ENCODE measurements at regions not wholly inside any gene's neighbourhood (a gene's known extent, or its start where the extent isn't known, plus 50 kb on each side); places are given as distances from the start of the nearest gene placed in this dataset.

DNA sequence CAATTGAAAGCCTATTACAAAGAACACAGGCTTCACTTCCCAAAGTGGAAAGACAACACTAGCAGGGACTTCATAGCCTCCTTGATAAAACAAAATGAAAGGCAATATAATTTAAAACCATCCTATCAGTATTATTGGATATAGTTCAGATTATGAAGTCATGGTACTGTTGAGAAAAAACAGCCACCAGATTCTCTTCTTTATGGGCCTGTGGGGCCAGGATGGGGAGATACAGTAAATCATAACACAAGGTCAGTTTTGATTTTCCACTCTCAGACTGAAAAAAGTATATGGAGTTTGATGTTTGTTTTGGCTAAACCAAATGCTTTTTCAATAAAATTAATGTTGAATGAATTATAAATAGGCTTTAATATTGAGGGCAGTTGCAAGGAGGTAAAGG, 129.1 kb downstream of the BCL2L11 start:
- Histone ChIP-seq H3K36me3 (ENCODE audit: insufficient read depth, low read length) (no peaks in the 10 kb centered on the region), H3K4me1 (ENCODE audit: insufficient read depth, low read length) (no peaks in the 10 kb centered on the region), H3K9me3 (ENCODE audit: control insufficient read depth in 1 of 2, insufficient read depth in 1 of 2, low read length in 2 of 2) (peaks cover 0 to 3% of the 10 kb centered on the region in 2 experiments), H3K27me3 (ENCODE audit: control insufficient read depth in 1 of 2, insufficient read depth in 2 of 2, low read length in 2 of 2) (no peaks in the 10 kb centered on the region), H3K4me3 (ENCODE audit: low read length) (no peak overlapping the region), H3K27ac (ENCODE audit: low read depth in 1 of 2, low read length in 2 of 2) (no peak overlapping the region)
- ATAC-seq (ENCODE audit: poor library complexity) = no peak
- Mint-ChIP-seq H3K27me3 (no peaks in the 10 kb centered on the region), H3K9me3 (peaks cover 11% of the 10 kb centered on the region), H3K4me1 (ENCODE audit: low read depth) (no peaks in the 10 kb centered on the region), H3K36me3 (ENCODE audit: low read depth) (no peaks in the 10 kb centered on the region), H3K27ac (no peak overlapping the region), H3K4me3 (no peak overlapping the region)
- TF ChIP-seq, protein P1, sequence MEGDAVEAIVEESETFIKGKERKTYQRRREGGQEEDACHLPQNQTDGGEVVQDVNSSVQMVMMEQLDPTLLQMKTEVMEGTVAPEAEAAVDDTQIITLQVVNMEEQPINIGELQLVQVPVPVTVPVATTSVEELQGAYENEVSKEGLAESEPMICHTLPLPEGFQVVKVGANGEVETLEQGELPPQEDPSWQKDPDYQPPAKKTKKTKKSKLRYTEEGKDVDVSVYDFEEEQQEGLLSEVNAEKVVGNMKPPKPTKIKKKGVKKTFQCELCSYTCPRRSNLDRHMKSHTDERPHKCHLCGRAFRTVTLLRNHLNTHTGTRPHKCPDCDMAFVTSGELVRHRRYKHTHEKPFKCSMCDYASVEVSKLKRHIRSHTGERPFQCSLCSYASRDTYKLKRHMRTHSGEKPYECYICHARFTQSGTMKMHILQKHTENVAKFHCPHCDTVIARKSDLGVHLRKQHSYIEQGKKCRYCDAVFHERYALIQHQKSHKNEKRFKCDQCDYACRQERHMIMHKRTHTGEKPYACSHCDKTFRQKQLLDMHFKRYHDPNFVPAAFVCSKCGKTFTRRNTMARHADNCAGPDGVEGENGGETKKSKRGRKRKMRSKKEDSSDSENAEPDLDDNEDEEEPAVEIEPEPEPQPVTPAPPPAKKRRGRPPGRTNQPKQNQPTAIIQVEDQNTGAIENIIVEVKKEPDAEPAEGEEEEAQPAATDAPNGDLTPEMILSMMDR (IDR thresholded peaks at IDR 0.05) = no peak
- DNase-seq = no peak
- ChIA-PET POLR2A (no interaction called here), CTCF (no interaction called here)
- intact Hi-C loops (cut with DNase I, micrococcal nuclease) = no loop called here

DNA sequence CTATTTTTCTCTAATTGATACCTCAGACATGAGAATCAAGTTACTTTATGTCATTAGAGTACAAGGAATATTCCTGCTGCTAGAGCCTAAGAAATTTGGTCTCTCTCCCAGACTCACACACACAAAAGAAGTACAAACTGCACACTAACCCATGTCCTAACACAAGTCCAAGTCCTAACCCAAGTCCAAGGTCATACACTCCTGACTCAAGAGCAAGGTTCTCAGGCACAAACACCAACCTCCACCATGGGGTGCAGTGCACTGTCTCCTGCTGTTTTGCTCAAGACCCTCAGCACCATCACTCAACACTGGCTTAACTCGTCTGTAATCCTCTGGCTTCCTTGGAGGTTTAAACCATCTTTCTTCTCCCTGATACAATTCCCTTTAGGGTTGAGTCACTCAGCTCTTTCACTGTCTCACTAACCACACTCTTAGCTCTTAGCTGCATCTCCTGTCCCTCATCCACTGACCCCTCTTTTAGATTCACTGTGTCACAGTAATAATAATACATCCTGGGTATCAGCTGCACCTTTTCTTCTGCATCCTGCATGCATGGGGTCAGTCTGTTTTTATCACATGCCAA, 129.8 kb downstream of the BCL2L11 start:
- ChIA-PET POLR2A (no interaction called here), CTCF (no interaction called here)
- ATAC-seq (ENCODE audit: poor library complexity) (no peak), DNase-seq (no peak)
- H3K27me3 Mint-ChIP-seq = no peaks in the 10 kb centered on the region
- peaks cover 11% of the 10 kb centered on the region for H3K9me3 Mint-ChIP-seq
- intact Hi-C loops (cut with DNase I, micrococcal nuclease) = no loop called here
- no peak overlapping the region for H3K4me3 ChIP-seq (ENCODE audit: low read length)
- no peak overlapping the region for H3K27ac Mint-ChIP-seq
- no peaks in the 10 kb centered on the region for H3K4me1 Mint-ChIP-seq (ENCODE audit: low read depth)
- no peaks in the 10 kb centered on the region for H3K36me3 ChIP-seq (ENCODE audit: insufficient read depth, low read length)
- H3K27me3 ChIP-seq (ENCODE audit: control insufficient read depth in 1 of 2, insufficient read depth in 2 of 2, low read length in 2 of 2) = no peaks in the 10 kb centered on the region
- H3K9me3 ChIP-seq (ENCODE audit: control insufficient read depth in 1 of 2, insufficient read depth in 1 of 2, low read length in 2 of 2) = peaks cover 0 to 3% of the 10 kb centered on the region in 2 experiments
- TF ChIP-seq, protein P1 (IDR thresholded peaks at IDR 0.05) = no peak
- H3K27ac ChIP-seq (ENCODE audit: low read depth in 1 of 2, low read length in 2 of 2) = no peak overlapping the region
- H3K4me1 ChIP-seq (ENCODE audit: insufficient read depth, low read length) = no peaks in the 10 kb centered on the region
- H3K4me3 Mint-ChIP-seq = no peak overlapping the region
- H3K36me3 Mint-ChIP-seq (ENCODE audit: low read depth) = no peaks in the 10 kb centered on the region

DNA sequence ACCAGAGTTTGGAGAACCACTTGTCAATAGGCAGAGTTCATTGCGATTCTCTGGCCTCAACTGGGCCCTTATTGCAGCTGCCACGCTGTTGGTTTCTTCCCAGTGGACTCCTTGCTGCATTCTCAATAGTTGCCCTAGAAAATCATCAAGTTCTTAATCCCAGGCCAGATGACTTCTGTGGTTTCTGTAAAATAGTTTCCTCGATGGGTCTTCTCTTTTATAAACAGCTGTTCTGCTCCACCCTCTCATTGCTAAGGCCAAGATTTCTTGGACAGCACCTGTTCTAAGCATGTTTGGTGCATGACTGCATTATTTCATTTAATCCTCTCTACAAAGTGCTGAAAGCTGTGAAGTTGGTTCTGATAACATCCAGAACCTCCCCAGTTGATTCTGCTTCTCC, 131.0 kb downstream of the BCL2L11 start:
- H3K27me3 ChIP-seq (ENCODE audit: control insufficient read depth in 1 of 2, insufficient read depth in 2 of 2, low read length in 2 of 2) = no peaks in the 10 kb centered on the region
- intact Hi-C loops (cut with DNase I, micrococcal nuclease) = no loop called here

More for the DNA sequence above, 131.0 kb downstream of the BCL2L11 start:
- H3K27me3 Mint-ChIP-seq = no peaks in the 10 kb centered on the region
- no peaks in the 10 kb centered on the region for H3K36me3 Mint-ChIP-seq (ENCODE audit: low read depth)
- ATAC-seq (ENCODE audit: poor library complexity) (no peak), DNase-seq (no peak)
- POLR2A ChIA-PET = no interaction called here
- H3K4me3 Mint-ChIP-seq = no peak overlapping the region
- H3K27ac Mint-ChIP-seq = no peak overlapping the region
- CTCF ChIA-PET = no interaction called here
- H3K9me3 ChIP-seq (ENCODE audit: control insufficient read depth in 1 of 2, insufficient read depth in 1 of 2, low read length in 2 of 2) = peaks cover 0 to 3% of the 10 kb centered on the region in 2 experiments
- no peaks in the 10 kb centered on the region for H3K4me1 Mint-ChIP-seq (ENCODE audit: low read depth)
- H3K36me3 ChIP-seq (ENCODE audit: insufficient read depth, low read length) = no peaks in the 10 kb centered on the region
- peaks cover 11% of the 10 kb centered on the region for H3K9me3 Mint-ChIP-seq
- TF ChIP-seq, protein P1 (IDR thresholded peaks at IDR 0.05) = no peak
- H3K27ac ChIP-seq (ENCODE audit: low read depth in 1 of 2, low read length in 2 of 2) = no peak overlapping the region
- no peaks in the 10 kb centered on the region for H3K4me1 ChIP-seq (ENCODE audit: insufficient read depth, low read length)
- H3K4me3 ChIP-seq (ENCODE audit: low read length) = no peak overlapping the region
